SK-N-SH treated with all-trans-retinoic acid at 6 μM for 48 hours (cell line): ENCODE measurements at regions not wholly inside any gene's neighbourhood (a gene's known extent, or its start where the extent isn't known, plus 50 kb on each side); places are given as distances from the start of the nearest gene placed in this dataset.
"Not testable (repeated sequence)": the region's sequence is repeated elsewhere in the genome, so short reads cannot be mapped to it uniquely, and the experiment has no call there.

Source experiments
- ATAC-seq: fragments of 200-7000 bp; cut with Tn5 transposase; 3 replicates; pipeline ENCODE4 v1.9.1; 2020; ENCODE audit warnings: mild to moderate bottlenecking, moderate library complexity
- ARNTL ChIP-seq: fragments of 450-650 bp; formaldehyde crosslinking; IDR thresholded peaks from 2 replicates; pipeline ENCODE4 v1.5.0; 2020; ENCODE audit warnings: low read depth, mild to moderate bottlenecking, moderate library complexity, borderline replicate concordance
- CSDC2 ChIP-seq: fragments of 250-450 bp; sonication (Bioruptor Pico); IDR thresholded peaks from 2 replicates; pipeline ENCODE4 v1.5.0; 2020; ENCODE audit warnings: mild to moderate bottlenecking, moderate library complexity
- ESRRG ChIP-seq: fragments of 250-450 bp; sonication (Bioruptor Pico); IDR thresholded peaks from 2 replicates; pipeline ENCODE4 v1.6.1; 2021; ENCODE audit warnings: mild to moderate bottlenecking
- GLIS3 ChIP-seq: fragments of 250-450 bp; sonication (Bioruptor Pico); IDR thresholded peaks from 2 replicates; pipeline ENCODE4 v1.5.0; 2020; ENCODE audit warnings: mild to moderate bottlenecking, moderate library complexity
- ISL1 ChIP-seq: fragments of 250-450 bp; sonication (Bioruptor Pico); IDR thresholded peaks from 2 replicates; pipeline ENCODE4 v2.1.2; 2022; ENCODE audit warnings: mild to moderate bottlenecking, moderate library complexity
- PATZ1 ChIP-seq: fragments of 250-450 bp; sonication (Bioruptor Pico); IDR thresholded peaks from 2 replicates; pipeline ENCODE4 v1.8.0; 2020; ENCODE audit warnings: mild to moderate bottlenecking, moderate library complexity, borderline replicate concordance
- POU6F1 ChIP-seq: fragments of 250-450 bp; sonication (Bioruptor Pico); IDR thresholded peaks from 2 replicates; pipeline ENCODE4 v1.8.0; 2021; ENCODE audit warnings: low read depth, mild to moderate bottlenecking, moderate library complexity, borderline replicate concordance
- PPARA ChIP-seq: fragments of 250-450 bp; sonication (Bioruptor Pico); IDR thresholded peaks from 2 replicates; pipeline ENCODE4 v1.5.0; 2020; ENCODE audit warnings: mild to moderate bottlenecking, borderline replicate concordance
- RARB ChIP-seq: fragments of 250-450 bp; sonication (Bioruptor Pico); IDR thresholded peaks from 2 replicates; pipeline ENCODE4 v1.8.0; 2021; ENCODE audit warnings: mild to moderate bottlenecking, moderate library complexity
- SNAI2 ChIP-seq: fragments of 250-450 bp; sonication (Bioruptor Pico); IDR thresholded peaks from 2 replicates; pipeline ENCODE4 v1.5.0; 2020; ENCODE audit warnings: mild to moderate bottlenecking, moderate library complexity
- TCF4 ChIP-seq: fragments of 250-450 bp; sonication (Bioruptor Pico); IDR thresholded peaks from 2 replicates; pipeline ENCODE4 v1.8.0; 2021; ENCODE audit warnings: mild to moderate bottlenecking, moderate library complexity, borderline replicate concordance
- TOX ChIP-seq: fragments of 250-450 bp; sonication (Bioruptor Pico); IDR thresholded peaks from 2 replicates; pipeline ENCODE4 v1.8.0; 2021; ENCODE audit warnings: mild to moderate bottlenecking, moderate library complexity, borderline replicate concordance
- ZC3H10 ChIP-seq: fragments of 250-450 bp; sonication (Bioruptor Pico); IDR thresholded peaks from 2 replicates; pipeline ENCODE4 v1.5.1; 2021; ENCODE audit warnings: mild to moderate bottlenecking, moderate library complexity
- ZFP3 ChIP-seq: fragments of 250-450 bp; sonication (Bioruptor Pico); IDR thresholded peaks from 2 replicates; pipeline ENCODE4 v1.5.0; 2020; ENCODE audit warnings: mild to moderate bottlenecking, moderate library complexity
- ZFP30 ChIP-seq: fragments of 450-650 bp; formaldehyde crosslinking; IDR thresholded peaks from 2 replicates; pipeline ENCODE4 v1.5.0; 2022; ENCODE audit warnings: mild to moderate bottlenecking, moderate library complexity
- ZNF565 ChIP-seq: fragments of 450-650 bp; formaldehyde crosslinking; conservative IDR thresholded peaks from 2 replicates; pipeline ENCODE4 v1.5.0; 2020; ENCODE audit warnings: low read depth, mild to moderate bottlenecking, moderate library complexity
- ZNF70 ChIP-seq: fragments of 450-650 bp; formaldehyde crosslinking; IDR thresholded peaks from 2 replicates; pipeline ENCODE4 v1.5.0; 2020; ENCODE audit warnings: mild to moderate bottlenecking, moderate library complexity
- TF ChIP-seq, protein P1 (sequence below): fragments of 250-450 bp; sonication (Bioruptor Pico); IDR thresholded peaks from 2 replicates; pipeline ENCODE4 v1.5.0; 2020; ENCODE audit warnings: mild to moderate bottlenecking, moderate library complexity
- TF ChIP-seq, protein P2 (sequence below): fragments of 250-450 bp; sonication (Bioruptor Pico); IDR thresholded peaks from 2 replicates; pipeline ENCODE4 v1.5.1; 2021; ENCODE audit warnings: mild to moderate bottlenecking, moderate library complexity

- no peak for TF ChIP-seq ZFP30 (CRISPR knock-in tag)
- no peak for TF ChIP-seq ZFP3 (CRISPR knock-in tag)
- no peak for TF ChIP-seq PATZ1 (CRISPR knock-in tag)
- TF ChIP-seq ZNF70 = no peak
- TF ChIP-seq PPARA = no peak
- TF ChIP-seq ISL1 (CRISPR knock-in tag) = no peak
- no peak for TF ChIP-seq TOX
- no peak for TF ChIP-seq ESRRG (CRISPR knock-in tag)
- ATAC-seq = no peak
Observed at GRCh38 chr21:22374218-22374969, 1376.2 kb downstream of the NCAM2 start.

GRCh38 chr21:22377795-22378194 is 1379.6 kb downstream of the NCAM2 start:
- ATAC-seq = not testable (repeated sequence)

DNA sequence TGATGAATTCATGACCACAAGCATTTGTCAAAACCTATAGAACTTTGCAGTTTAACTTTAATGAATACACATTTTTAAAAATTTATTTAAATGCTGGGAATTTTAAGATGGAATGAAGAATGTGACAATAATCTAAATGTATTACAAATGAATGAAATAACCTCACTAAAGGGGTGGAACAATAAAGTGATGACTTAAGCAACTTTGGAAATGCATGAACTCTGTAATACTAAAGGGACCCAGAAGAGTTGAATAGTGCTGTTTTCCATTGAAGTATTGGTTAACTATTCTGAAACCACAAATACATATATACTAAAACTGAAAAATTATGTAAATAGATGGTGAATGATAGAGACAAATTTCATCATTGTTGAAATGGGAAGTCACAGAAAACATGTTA is 1395.1 kb downstream of the NCAM2 start:
- TF ChIP-seq, protein P1, sequence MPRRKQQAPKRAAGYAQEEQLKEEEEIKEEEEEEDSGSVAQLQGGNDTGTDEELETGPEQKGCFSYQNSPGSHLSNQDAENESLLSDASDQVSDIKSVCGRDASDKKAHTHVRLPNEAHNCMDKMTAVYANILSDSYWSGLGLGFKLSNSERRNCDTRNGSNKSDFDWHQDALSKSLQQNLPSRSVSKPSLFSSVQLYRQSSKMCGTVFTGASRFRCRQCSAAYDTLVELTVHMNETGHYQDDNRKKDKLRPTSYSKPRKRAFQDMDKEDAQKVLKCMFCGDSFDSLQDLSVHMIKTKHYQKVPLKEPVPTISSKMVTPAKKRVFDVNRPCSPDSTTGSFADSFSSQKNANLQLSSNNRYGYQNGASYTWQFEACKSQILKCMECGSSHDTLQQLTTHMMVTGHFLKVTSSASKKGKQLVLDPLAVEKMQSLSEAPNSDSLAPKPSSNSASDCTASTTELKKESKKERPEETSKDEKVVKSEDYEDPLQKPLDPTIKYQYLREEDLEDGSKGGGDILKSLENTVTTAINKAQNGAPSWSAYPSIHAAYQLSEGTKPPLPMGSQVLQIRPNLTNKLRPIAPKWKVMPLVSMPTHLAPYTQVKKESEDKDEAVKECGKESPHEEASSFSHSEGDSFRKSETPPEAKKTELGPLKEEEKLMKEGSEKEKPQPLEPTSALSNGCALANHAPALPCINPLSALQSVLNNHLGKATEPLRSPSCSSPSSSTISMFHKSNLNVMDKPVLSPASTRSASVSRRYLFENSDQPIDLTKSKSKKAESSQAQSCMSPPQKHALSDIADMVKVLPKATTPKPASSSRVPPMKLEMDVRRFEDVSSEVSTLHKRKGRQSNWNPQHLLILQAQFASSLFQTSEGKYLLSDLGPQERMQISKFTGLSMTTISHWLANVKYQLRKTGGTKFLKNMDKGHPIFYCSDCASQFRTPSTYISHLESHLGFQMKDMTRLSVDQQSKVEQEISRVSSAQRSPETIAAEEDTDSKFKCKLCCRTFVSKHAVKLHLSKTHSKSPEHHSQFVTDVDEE (CRISPR knock-in tag) = no peak
- TF ChIP-seq ZFP30 (CRISPR knock-in tag) (no peak), SNAI2 (no peak), ARNTL (no peak), CSDC2 (CRISPR knock-in tag) (no peak), TOX (no peak), TCF4 (CRISPR knock-in tag) (no peak), ZC3H10 (CRISPR knock-in tag) (no peak), ESRRG (CRISPR knock-in tag) (no peak), ZNF70 (no peak), RARB (CRISPR knock-in tag) (no peak), ZFP3 (CRISPR knock-in tag) (no peak), ZNF565 (CRISPR knock-in tag) (no peak), ISL1 (CRISPR knock-in tag) (no peak), PATZ1 (CRISPR knock-in tag) (no peak), GLIS3 (no peak), PPARA (no peak)
- TF ChIP-seq, protein P2, sequence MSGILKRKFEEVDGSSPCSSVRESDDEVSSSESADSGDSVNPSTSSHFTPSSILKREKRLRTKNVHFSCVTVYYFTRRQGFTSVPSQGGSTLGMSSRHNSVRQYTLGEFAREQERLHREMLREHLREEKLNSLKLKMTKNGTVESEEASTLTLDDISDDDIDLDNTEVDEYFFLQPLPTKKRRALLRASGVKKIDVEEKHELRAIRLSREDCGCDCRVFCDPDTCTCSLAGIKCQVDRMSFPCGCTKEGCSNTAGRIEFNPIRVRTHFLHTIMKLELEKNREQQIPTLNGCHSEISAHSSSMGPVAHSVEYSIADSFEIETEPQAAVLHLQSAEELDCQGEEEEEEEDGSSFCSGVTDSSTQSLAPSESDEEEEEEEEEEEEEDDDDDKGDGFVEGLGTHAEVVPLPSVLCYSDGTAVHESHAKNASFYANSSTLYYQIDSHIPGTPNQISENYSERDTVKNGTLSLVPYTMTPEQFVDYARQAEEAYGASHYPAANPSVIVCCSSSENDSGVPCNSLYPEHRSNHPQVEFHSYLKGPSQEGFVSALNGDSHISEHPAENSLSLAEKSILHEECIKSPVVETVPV (CRISPR knock-in tag) = no peak
- ATAC-seq = no peak

- TF ChIP-seq POU6F1 = no peak
- TF ChIP-seq PPARA = no peak
- no peak for TF ChIP-seq ISL1 (CRISPR knock-in tag)
- TF ChIP-seq ZC3H10 (CRISPR knock-in tag) = no peak
- ATAC-seq = no peak
Observed at GRCh38 chr21:22395965-22396364, 1397.8 kb downstream of the NCAM2 start.
